NAMALWA (cell line): ENCODE measurements at regions not wholly inside any gene's neighbourhood (a gene's known extent, or its start where the extent isn't known, plus 50 kb on each side); places are given as distances from the start of the nearest gene placed in this dataset.

Experiments used
- DNase-seq: peaks from one replicate; pipeline ENCODE4 v3.0.0-alpha.2; 2015; ENCODE audit warnings: low spot score

- DNase-seq = no peak
Observed at GRCh38 chr12:23185346-23185745, 560.4 kb downstream of the ETNK1 start.

- no peak for DNase-seq
Observed at GRCh38 chr12:23186950-23187349, 562.0 kb downstream of the ETNK1 start.

- DNase-seq = no peak
Observed at GRCh38 chr12:23193552-23193951, 568.6 kb downstream of the ETNK1 start.

GRCh38 chr12:23197266-23197665 lies 572.3 kb downstream of the ETNK1 start:
- no peak for DNase-seq

- DNase-seq = no peak
Observed at GRCh38 chr12:23202728-23203127, 577.8 kb downstream of the ETNK1 start.

- DNase-seq = peak; percentile 79
Observed at GRCh38 chr12:23204933-23205778, 580.2 kb downstream of the ETNK1 start.

- no peak for DNase-seq
Observed at GRCh38 chr12:23209793-23210192, 584.8 kb downstream of the ETNK1 start.

GRCh38 chr12:23210573-23210972 lies 585.6 kb downstream of the ETNK1 start:
- DNase-seq = no peak

- DNase-seq = no peak
Observed at GRCh38 chr12:23211384-23212320, 586.7 kb downstream of the ETNK1 start.

- no peak for DNase-seq
Observed at GRCh38 chr12:23217158-23217557, 592.2 kb downstream of the ETNK1 start.

GRCh38 chr12:23217667-23218066 lies 592.7 kb downstream of the ETNK1 start:
- no peak for DNase-seq

- DNase-seq = peak; percentile 39
Observed at GRCh38 chr12:23221066-23221465, 596.1 kb downstream of the ETNK1 start.

- no peak for DNase-seq
Observed at GRCh38 chr12:23221926-23222325, 597.0 kb downstream of the ETNK1 start.

GRCh38 chr12:23222801-23223200 lies 597.8 kb downstream of the ETNK1 start:
- DNase-seq = no peak

- DNase-seq = no peak
Observed at GRCh38 chr12:23228101-23228500, 603.1 kb downstream of the ETNK1 start.

GRCh38 chr12:23230899-23231298 lies 605.9 kb downstream of the ETNK1 start:
- no peak for DNase-seq

- no peak for DNase-seq
Observed at GRCh38 chr12:23236066-23236780, 611.3 kb downstream of the ETNK1 start.

GRCh38 chr12:23236811-23237210 lies 611.8 kb downstream of the ETNK1 start:
- DNase-seq = no peak

GRCh38 chr12:23238190-23238589 lies 613.2 kb downstream of the ETNK1 start:
- DNase-seq = no peak

GRCh38 chr12:23238957-23239356 lies 614.0 kb downstream of the ETNK1 start:
- DNase-seq = no peak

GRCh38 chr12:23245186-23245585 lies 620.2 kb downstream of the ETNK1 start:
- DNase-seq = no peak

GRCh38 chr12:23253191-23253590 lies 628.2 kb downstream of the ETNK1 start:
- no peak for DNase-seq
